Hepatocyte (in vitro differentiated cells): ENCODE measurements at regions not wholly inside any gene's neighbourhood (a gene's known extent, or its start where the extent isn't known, plus 50 kb on each side); places are given as distances from the start of the nearest gene placed in this dataset.

Experiments
- EZH2 ChIP-seq: fragments of 200-600 bp; sonication (generic); IDR thresholded peaks from 2 replicates; pipeline ENCODE4 v1.6.1; 2016; ENCODE audit warnings: antibody characterized with exemption, mild to moderate bottlenecking, borderline replicate concordance
- TF ChIP-seq, protein P1 (sequence below): fragments of 200-600 bp; sonication (generic); IDR thresholded peaks from 2 replicates; pipeline ENCODE4 v1.5.1; 2016; ENCODE audit warnings: antibody characterized with exemption, mild to moderate bottlenecking; ENCODE audit not compliant: poor library complexity

- TF ChIP-seq, protein P1, sequence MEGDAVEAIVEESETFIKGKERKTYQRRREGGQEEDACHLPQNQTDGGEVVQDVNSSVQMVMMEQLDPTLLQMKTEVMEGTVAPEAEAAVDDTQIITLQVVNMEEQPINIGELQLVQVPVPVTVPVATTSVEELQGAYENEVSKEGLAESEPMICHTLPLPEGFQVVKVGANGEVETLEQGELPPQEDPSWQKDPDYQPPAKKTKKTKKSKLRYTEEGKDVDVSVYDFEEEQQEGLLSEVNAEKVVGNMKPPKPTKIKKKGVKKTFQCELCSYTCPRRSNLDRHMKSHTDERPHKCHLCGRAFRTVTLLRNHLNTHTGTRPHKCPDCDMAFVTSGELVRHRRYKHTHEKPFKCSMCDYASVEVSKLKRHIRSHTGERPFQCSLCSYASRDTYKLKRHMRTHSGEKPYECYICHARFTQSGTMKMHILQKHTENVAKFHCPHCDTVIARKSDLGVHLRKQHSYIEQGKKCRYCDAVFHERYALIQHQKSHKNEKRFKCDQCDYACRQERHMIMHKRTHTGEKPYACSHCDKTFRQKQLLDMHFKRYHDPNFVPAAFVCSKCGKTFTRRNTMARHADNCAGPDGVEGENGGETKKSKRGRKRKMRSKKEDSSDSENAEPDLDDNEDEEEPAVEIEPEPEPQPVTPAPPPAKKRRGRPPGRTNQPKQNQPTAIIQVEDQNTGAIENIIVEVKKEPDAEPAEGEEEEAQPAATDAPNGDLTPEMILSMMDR: no peak
- no peak for TF ChIP-seq EZH2
Observed at GRCh38 chrX:39981946-39982345, 115.8 kb downstream of the BCOR start.
